Endothelial cell of umbilical vein (primary cell): ENCODE measurements at regions not wholly inside any gene's neighbourhood (a gene's known extent, or its start where the extent isn't known, plus 50 kb on each side); places are given as distances from the start of the nearest gene placed in this dataset.

Experiments used
- BruUV-seq: library from RNA; stranded (reverse); fragments of 400-500 nt; replicated peaks from 2 replicates; lab custom pipeline; 2021; lab: Mats Ljungman, UMichigan
- CTCF ChIA-PET: fragments of 300-600, 350-600 bp; sonication (Branson Sonifier 250); formaldehyde crosslinking; loops from one replicate; lab custom pipeline; 2021; ENCODE audit warnings: antibody characterized with exemption, inconsistent platforms; lab: Charles Lee
- POLR2A ChIA-PET: fragments of 300-600, 350-600 bp; sonication (Branson Sonifier 250); formaldehyde crosslinking; loops from one replicate; lab custom pipeline; 2021; ENCODE audit warnings: antibody characterized with exemption, inconsistent platforms; lab: Charles Lee
- DNase-seq: peaks from one replicate; pipeline ENCODE4 v3.0.0-alpha.2; 2011; ENCODE audit warnings: low read depth, low spot score
- FAIRE-seq: peaks from 2 replicates; lab custom pipeline; 2011; peaks lifted over from hg19 to GRCh38; lab: Jason Lieb, UNC
- H2AFZ ChIP-seq: 2 replicates; pipeline ENCODE4 v1.6.0; 2012; ENCODE audit warnings: low read depth, low read length, control low read depth, inconsistent platforms
- H3K27ac ChIP-seq: 2 replicates; pipeline ENCODE4 v1.5.1; 2011; ENCODE audit warnings: low read depth, mild to moderate bottlenecking, control low read depth, low read length, moderate library complexity; ENCODE audit not compliant: insufficient read depth
- H3K27me3 ChIP-seq, 2 experiments: 2 replicates each; pipeline versions ENCODE4 v1.6.0 to v1.6.1; 2011; ENCODE audit warnings: low read length in 2 of 2, mixed read lengths in 1 of 2; ENCODE audit not compliant: control insufficient read depth in 2 of 2, insufficient read depth in 2 of 2
- H3K36me3 ChIP-seq, 2 experiments: 2 replicates in 1 of 2; 3 replicates in 1 of 2; pipeline ENCODE4 v1.5.1; 2011; ENCODE audit warnings: low read length in 2 of 2, mild to moderate bottlenecking in 1 of 2, moderate library complexity in 1 of 2; ENCODE audit not compliant: control insufficient read depth in 2 of 2, insufficient read depth in 2 of 2; ENCODE audit errors: extremely low read depth in 1 of 2
- H3K4me1 ChIP-seq: 3 replicates; pipeline ENCODE4 v1.5.1; 2011; ENCODE audit warnings: mild to moderate bottlenecking, low read length; ENCODE audit not compliant: control insufficient read depth, insufficient read depth; ENCODE audit errors: extremely low read depth
- H3K4me2 ChIP-seq: 2 replicates; pipeline ENCODE4 v1.6.1; 2011; ENCODE audit warnings: low read length, control low read depth, mixed read lengths; ENCODE audit not compliant: insufficient read depth
- H3K4me3 ChIP-seq, 3 experiments: fragments of 200-600 bp in 1 of 3; sonication (generic), shearing (Covaris generic) in 1 of 3; replicated peaks in 1 of 3; 2 replicates each; pipeline ENCODE4 v1.5.1; 2011 to 2016; ENCODE audit warnings: control low read depth in 3 of 3, low read length in 3 of 3, mild to moderate bottlenecking in 2 of 3, inconsistent platforms in 1 of 3, low read depth in 1 of 3, moderate library complexity in 1 of 3; ENCODE audit not compliant: insufficient read depth in 1 of 3
- H3K79me2 ChIP-seq: 2 replicates; pipeline ENCODE4 v1.6.0; 2012; ENCODE audit warnings: low read length, inconsistent platforms; ENCODE audit not compliant: control insufficient read depth, insufficient read depth
- H3K9ac ChIP-seq: replicated peaks from 2 replicates; pipeline ENCODE3; 2011; ENCODE audit warnings: low read length, control low read depth; ENCODE audit not compliant: insufficient read depth; ENCODE audit errors: extremely low read depth
- H3K9me1 ChIP-seq: replicated peaks from 3 replicates; pipeline ENCODE4 v1.6.0; 2011; ENCODE audit warnings: mild to moderate bottlenecking, low read length; ENCODE audit not compliant: control insufficient read depth, insufficient read depth; ENCODE audit errors: extremely low read depth
- H3K9me3 ChIP-seq: replicated peaks from 2 replicates; pipeline ENCODE4 v1.5.1; 2012; ENCODE audit warnings: low read length, inconsistent platforms; ENCODE audit not compliant: control insufficient read depth, insufficient read depth
- H4K20me1 ChIP-seq: replicated peaks from 2 replicates; pipeline ENCODE3; 2011; ENCODE audit warnings: mild to moderate bottlenecking, low read length; ENCODE audit not compliant: control insufficient read depth, insufficient read depth; ENCODE audit errors: extremely low read depth
- CTCF ChIP-seq, 2 donors: IDR thresholded peaks; 1 replicate in 1 of 2; 2 replicates in 1 of 2; pipeline ENCODE4 v1.5.1; 2011; ENCODE audit warnings: low read length in 2 of 2, mild to moderate bottlenecking in 2 of 2, moderate library complexity in 2 of 2, control low read depth in 1 of 2, inconsistent platforms in 1 of 2, low read depth in 1 of 2; ENCODE audit not compliant: insufficient read depth in 1 of 2; ENCODE audit errors: extremely low read depth in 1 of 2
- EZH2 ChIP-seq: IDR thresholded peaks from 2 replicates; pipeline ENCODE4 v1.6.1; 2012; ENCODE audit warnings: borderline replicate concordance, low read depth, mild to moderate bottlenecking, moderate library complexity, low read length, inconsistent platforms; ENCODE audit not compliant: severe bottlenecking
- FOS ChIP-seq: IDR thresholded peaks from 2 replicates; pipeline ENCODE4 v1.6.1; 2011; ENCODE audit warnings: mild to moderate bottlenecking, low read length, moderate library complexity, borderline replicate concordance; ENCODE audit not compliant: insufficient read depth
- GATA2 ChIP-seq: IDR thresholded peaks from 2 replicates; pipeline ENCODE4 v1.7.0; 2011; ENCODE audit warnings: low read depth, mild to moderate bottlenecking, moderate library complexity, mixed read lengths, low read length; ENCODE audit not compliant: insufficient read length, insufficient read depth
- JUN ChIP-seq: IDR thresholded peaks from 2 replicates; pipeline ENCODE4 v1.6.1; 2011; ENCODE audit warnings: borderline replicate concordance, low read depth; ENCODE audit not compliant: insufficient read length, insufficient read depth
- MAX ChIP-seq: IDR thresholded peaks from 2 replicates; pipeline ENCODE4 v1.6.1; 2011; ENCODE audit not compliant: insufficient read depth, insufficient read length
- MYC ChIP-seq: IDR thresholded peaks from one replicate; pipeline ENCODE4 v1.6.1; 2011; ENCODE audit warnings: mild to moderate bottlenecking, low read depth, low read length
- POLR2A ChIP-seq: IDR thresholded peaks from 2 replicates; pipeline ENCODE4 v1.6.1; 2012; ENCODE audit warnings: low read depth, mild to moderate bottlenecking, control low read depth, low read length
- POLR2AphosphoS5 ChIP-seq: IDR thresholded peaks from 2 replicates; pipeline ENCODE4 v1.6.1; 2012; ENCODE audit warnings: low read depth, mild to moderate bottlenecking, control low read depth, low read length, moderate library complexity; ENCODE audit not compliant: insufficient read depth
- dilution Hi-C: fragments of 300-500 bp; cut with MboI; formaldehyde crosslinking; loops from one replicate; pipeline ENCODE4 v1.15.0; 2019; ENCODE audit warnings: low sequenced_read_pairs; ENCODE audit not compliant: extremely low pct_ligation_motif_present
- intact Hi-C: fragments of 100-400 bp; cut with micrococcal nuclease; formaldehyde crosslinking; loops from one replicate; pipeline ENCODE4 v1.10.0; 2022

GRCh38 chr3:75886971-75887526 lies 101.7 kb upstream of the ZNF717 start:
- Histone ChIP-seq H3K4me1 (no peaks in the 10 kb centered on the region), H3K79me2 (no peaks in the 10 kb centered on the region), H3K4me3 (no peak overlapping the region), H3K36me3 (no peaks in the 10 kb centered on the region), H4K20me1 (no peaks in the 10 kb centered on the region), H3K27me3 (no peaks in the 10 kb centered on the region), H3K4me2 (no peak overlapping the region), H3K9ac (no peak overlapping the region), H3K9me1 (no peaks in the 10 kb centered on the region), H2AFZ (no peak overlapping the region), H3K27ac (no peak overlapping the region), H3K9me3 (peaks cover 2% of the 10 kb centered on the region)
- CTCF ChIA-PET = no interaction called here
- POLR2A ChIA-PET = no interaction called here
- FAIRE-seq (no peak), DNase-seq (no peak)
- TF ChIP-seq MYC = no peak
- no peak for TF ChIP-seq MAX
- TF ChIP-seq POLR2AphosphoS5 = no peak
- no peak for TF ChIP-seq GATA2
- TF ChIP-seq JUN = no peak
- no peak for TF ChIP-seq POLR2A
- no peak for TF ChIP-seq FOS
- TF ChIP-seq EZH2 = no peak
- TF ChIP-seq CTCF (IDR thresholded peaks at IDR 0.05; ENCODE audit: extremely low read depth in 1 of 2, insufficient read depth in 1 of 2, low read depth in 1 of 2, low read length in 2 of 2) = no peak
- no TSS peak for BruUV-seq
- intact Hi-C loops (no loop called here), dilution Hi-C loops (no loop called here)
